HG03045 (cell line): ENCODE measurements at regions not wholly inside any gene's neighbourhood (a gene's known extent, or its start where the extent isn't known, plus 50 kb on each side); places are given as distances from the start of the nearest gene placed in this dataset.

Experiments used
- ATAC-seq: cut with Tn5 transposase; IDR thresholded peaks from one replicate; pipeline ENCODE4 v1.9.1; 2021; ENCODE audit warnings: mild to moderate bottlenecking, moderate library complexity; ENCODE audit not compliant: unreplicated experiment

DNA sequence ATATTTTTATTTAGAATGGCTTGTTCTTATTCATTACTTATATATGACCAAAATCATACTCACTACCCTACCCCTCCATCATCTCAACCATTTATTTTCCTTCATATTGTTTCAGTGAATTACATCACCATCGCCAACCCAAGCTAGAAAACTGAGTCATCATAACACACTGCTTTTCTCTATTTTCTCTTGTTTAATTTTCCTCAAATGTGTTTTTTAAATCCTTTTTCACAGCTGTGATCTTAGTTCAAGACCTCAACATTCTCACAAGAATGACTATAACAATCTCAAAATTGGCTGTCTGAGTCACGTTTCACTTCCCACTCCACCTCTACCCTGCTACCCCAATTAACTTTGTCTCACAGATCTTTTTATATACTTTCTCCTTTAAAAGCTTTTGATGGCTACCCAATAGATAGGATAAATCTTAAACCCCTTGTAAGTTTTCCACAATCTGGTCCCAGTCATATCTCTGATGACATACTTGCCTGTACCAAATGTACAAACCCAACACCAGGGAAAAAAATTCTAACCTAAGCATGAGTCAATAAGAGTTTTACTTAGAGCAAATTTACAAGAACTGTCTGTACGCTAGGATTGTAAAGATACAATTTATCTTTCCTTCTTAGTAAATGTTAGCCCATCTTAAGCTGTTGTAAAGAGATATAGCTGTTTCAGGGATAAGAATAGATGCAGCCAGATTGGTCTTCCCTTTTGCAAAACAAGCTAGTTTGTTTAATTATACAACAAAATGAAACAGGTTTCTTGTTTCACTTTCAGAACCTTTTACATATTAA, 635.1 kb upstream of the SLC39A10 start:
- ATAC-seq = peak; percentile 79

GRCh38 chr2:195018462-195018861, 638.6 kb upstream of the SLC39A10 start:
- no peak for ATAC-seq

- ATAC-seq = no peak
Observed at GRCh38 chr2:195017890-195018289, 639.1 kb upstream of the SLC39A10 start.

DNA sequence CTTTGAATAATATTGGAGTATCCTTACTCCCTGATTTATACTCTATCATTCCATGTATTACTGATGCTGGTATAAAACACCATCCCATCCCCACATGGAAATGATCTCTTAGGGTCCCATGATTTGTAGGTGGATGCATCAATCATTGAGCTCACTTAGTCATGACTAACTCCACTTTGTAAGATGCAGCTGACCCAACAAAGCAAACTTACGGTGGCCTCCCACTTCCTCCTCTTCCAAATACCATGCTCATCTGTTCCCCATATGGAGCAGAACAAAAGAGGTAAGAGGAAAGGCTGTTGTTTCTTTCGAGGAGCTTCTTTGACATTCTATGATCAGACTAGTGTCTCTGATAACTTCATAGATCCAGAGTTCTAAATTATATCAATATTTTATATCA, 640.2 kb upstream of the SLC39A10 start:
- ATAC-seq = no peak

DNA sequence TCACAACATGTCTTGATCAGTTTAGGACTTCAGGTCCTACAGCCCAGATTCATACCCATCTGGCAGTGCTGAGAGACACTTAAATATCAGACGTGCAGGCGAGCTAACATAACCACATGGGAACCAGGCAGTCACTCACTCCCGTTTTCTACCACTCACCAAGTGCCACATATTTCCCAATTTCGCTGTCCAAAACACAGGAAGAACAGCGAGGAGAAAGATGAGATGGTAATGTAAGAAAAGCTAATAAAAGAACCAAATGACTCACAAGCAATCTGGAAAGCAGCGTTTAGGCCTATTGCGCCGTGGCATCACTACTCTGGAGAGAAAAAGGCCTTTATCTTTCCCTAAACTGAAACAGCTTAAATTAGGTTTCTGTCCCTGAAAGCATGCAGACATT, 647.8 kb upstream of the SLC39A10 start:
- ATAC-seq = no peak

GRCh38 chr2:195006856-195007255, 650.2 kb upstream of the SLC39A10 start:
- no peak for ATAC-seq

DNA sequence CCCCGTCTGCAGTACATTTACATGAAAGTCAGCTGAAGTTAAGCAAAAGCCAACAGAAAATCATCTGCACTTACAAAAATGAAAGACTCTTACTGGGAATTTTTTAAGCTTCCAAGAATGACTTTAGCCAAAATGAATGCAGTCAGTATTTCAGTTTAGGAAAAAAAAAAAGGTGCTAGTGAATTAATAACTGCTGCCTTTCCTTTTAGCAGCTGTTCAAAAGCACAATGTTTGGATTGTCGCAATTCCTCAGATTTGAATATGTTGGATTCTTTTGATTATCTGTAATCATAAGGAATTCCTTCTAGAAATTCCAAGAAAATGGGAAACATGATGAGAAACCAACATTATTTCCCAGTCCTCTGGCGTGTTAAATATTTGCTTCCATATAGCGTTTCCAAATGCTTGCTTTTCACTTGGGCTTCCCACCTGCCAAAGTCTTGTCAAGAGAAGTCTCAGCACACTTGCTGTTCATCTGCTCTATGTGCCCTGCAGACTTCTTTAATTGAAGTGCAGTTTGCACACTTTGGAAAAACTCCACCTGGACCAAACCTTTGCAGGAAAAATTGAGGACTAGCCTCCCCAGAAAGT, 653.0 kb upstream of the SLC39A10 start:
- no peak for ATAC-seq

- no peak for ATAC-seq
Observed at GRCh38 chr2:195001924-195002323, 655.1 kb upstream of the SLC39A10 start.

GRCh38 chr2:194999771-195000170, 657.3 kb upstream of the SLC39A10 start:
- no peak for ATAC-seq

DNA sequence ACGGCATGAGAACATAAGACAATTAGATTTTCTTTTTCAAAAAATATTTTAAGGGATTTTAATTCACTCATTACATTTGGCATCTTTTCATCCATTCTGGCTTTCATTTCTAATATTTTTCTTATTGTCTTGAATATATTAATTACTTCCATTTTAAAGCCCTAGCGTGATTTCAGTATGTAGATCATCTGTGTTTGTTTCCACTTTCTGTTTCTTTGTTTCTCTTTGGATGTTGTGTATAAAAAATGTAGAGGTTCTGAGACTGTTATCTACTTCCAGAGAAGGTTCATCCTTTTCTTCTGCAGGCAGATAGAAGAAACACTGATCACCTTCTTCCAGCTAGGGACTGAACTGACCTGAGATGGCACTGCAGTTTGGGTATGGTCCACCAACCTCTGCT, 664.4 kb upstream of the SLC39A10 start:
- ATAC-seq = no peak

GRCh38 chr2:194985258-194985657, 671.8 kb upstream of the SLC39A10 start:
- no peak for ATAC-seq

DNA sequence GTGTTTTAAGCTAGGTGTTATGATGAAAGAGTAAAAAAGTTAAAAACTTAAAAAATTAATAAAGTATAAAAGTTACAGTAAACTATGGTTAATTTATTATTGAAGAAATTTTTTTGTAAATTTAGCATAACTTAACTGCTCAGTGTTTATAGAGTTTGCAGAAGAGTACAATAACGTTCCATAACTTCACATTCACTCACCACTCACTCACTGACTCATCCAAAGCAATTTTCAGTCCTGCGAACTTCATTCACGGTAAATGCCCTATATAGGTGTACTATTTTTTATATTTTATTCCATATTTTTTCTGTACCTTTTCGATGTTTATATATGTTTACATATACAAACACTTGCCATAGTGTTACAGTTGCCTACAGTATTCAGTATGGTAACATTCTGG, 694.8 kb upstream of the SLC39A10 start:
- ATAC-seq = no peak

GRCh38 chr2:194954218-194954617, 702.8 kb upstream of the SLC39A10 start:
- no peak for ATAC-seq

- no peak for ATAC-seq
Observed at GRCh38 chr2:194946826-194947225, 710.2 kb upstream of the SLC39A10 start.

DNA sequence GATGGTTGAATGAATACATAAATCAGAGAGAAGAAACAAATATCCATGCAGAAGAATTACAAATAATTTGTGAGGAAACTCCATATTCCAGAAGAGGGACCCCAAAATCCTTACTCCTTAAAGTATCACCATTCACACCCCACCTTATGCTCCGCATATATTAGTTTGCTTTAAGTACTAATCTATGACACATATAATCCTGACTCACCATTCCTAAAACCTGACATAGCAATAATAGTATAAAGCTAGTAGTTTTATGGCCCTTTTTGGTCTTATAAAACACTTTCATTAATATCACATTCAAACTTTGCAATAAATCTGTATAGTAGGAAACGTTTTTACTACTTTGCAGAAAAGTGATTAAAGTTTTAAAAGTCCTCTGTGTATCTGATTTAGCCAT, 719.0 kb upstream of the SLC39A10 start:
- ATAC-seq = no peak

DNA sequence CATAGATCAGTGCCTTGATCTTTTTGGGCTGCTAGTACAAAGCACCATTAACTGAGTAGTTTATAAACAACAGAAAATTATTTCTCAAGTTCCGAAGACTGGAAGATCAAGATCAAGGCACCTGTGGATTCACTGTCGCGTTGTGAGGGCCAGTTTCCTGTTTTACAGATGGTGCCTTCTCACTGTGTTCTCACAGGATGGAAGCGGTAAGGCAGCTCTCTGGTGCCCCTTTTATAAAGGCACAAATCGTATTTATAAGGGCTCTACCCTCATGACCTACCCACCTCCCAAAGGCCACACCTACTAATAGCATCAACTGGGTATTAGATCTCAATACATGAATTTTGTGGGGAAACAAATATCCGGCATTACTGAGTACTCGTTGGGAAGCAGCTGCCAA, 729.5 kb upstream of the SLC39A10 start:
- no peak for ATAC-seq

GRCh38 chr2:194926873-194927272, 730.2 kb upstream of the SLC39A10 start:
- ATAC-seq = no peak

- ATAC-seq = no peak
Observed at GRCh38 chr2:194925742-194926141, 731.3 kb upstream of the SLC39A10 start.

- ATAC-seq = no peak
Observed at GRCh38 chr2:194917519-194917918, 739.5 kb upstream of the SLC39A10 start.

- no peak for ATAC-seq
Observed at GRCh38 chr2:194915485-194915884, 741.5 kb upstream of the SLC39A10 start.

- no peak for ATAC-seq
Observed at GRCh38 chr2:194907569-194907968, 749.5 kb upstream of the SLC39A10 start.

- no peak for ATAC-seq
Observed at GRCh38 chr2:194896871-194897270, 760.2 kb upstream of the SLC39A10 start.

DNA sequence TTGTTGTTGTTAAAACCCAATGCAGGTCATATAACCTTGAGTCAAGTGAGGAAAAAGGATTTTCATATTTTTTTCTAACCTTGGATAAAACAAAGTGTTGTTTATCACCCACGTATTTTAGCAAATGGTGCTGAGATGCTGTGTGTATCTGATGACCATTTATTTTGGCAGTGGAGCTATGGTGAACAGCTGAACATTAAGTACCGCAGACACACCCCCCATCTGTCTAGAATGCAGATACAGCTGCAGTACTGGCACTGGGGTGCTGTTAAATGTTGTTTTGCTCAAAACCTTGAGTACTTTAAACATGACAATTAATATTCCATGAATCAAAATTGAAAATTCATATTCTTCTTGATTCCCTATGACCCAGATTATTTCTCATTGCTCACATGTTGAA, 773.3 kb upstream of the SLC39A10 start:
- no peak for ATAC-seq
